SKM-1 treated with dmso at 0.1 percent for 144 hours (cell line): ENCODE measurements at regions not wholly inside any gene's neighbourhood (a gene's known extent, or its start where the extent isn't known, plus 50 kb on each side); places are given as distances from the start of the nearest gene placed in this dataset.
A peak's percentile ranks its signal among the peaks of the same experiment; 100 is the strongest.

Source experiments
- DNase-seq: peaks from one replicate; lab custom pipeline; 2025; ENCODE audit not compliant: unreplicated experiment; lab: John Stamatoyannopoulos, UW

- no peak for DNase-seq
These were observed 556.6 kb downstream of the TLE1 start for GRCh38 chr9:81132796-81133195.

- no peak for DNase-seq
These were observed 557.0 kb downstream of the TLE1 start for GRCh38 chr9:81132318-81132717.

DNA sequence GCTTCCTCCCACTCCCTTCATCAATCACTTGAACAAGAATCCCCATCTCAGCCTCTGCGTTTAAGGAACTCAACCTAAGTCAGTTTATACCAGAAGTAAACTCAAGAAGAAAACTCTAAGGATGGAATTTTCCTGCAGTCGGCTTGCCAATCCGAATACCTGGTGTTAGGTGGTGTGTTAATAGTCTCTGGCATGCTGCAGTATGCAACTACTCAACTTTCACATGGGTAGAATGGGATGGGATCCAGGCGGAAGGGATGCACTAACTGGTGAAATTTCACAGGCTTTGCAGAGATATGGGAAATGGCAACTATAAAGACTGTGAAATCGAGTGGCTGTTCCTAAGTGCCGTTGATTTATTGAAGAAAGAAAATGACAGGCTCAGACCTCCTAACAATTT lies 560.6 kb downstream of the TLE1 start:
- no peak for DNase-seq

GRCh38 chr9:81125446-81126092 lies 563.8 kb downstream of the TLE1 start:
- no peak for DNase-seq

DNA sequence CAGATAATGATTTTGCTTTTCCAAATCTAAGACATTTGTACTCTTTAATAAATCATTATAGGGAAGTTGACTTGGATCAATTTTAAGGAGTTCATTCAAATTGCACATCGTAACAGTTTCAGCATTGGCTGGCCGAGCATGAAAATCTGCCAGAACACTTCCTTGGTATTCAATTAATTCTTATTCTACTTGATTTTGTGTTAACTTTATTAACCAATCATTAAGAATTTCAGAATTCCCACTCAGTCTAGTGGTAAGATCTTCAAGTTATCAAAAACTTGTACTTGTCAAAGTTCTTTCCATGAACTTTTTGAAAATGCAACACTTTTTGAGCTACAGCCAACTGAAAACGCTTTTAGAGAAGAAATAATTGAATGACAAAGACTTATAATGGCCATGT lies 565.8 kb downstream of the TLE1 start:
- DNase-seq, result no peak

GRCh38 chr9:81122749-81123148 lies 566.6 kb downstream of the TLE1 start:
- no peak for DNase-seq

DNA sequence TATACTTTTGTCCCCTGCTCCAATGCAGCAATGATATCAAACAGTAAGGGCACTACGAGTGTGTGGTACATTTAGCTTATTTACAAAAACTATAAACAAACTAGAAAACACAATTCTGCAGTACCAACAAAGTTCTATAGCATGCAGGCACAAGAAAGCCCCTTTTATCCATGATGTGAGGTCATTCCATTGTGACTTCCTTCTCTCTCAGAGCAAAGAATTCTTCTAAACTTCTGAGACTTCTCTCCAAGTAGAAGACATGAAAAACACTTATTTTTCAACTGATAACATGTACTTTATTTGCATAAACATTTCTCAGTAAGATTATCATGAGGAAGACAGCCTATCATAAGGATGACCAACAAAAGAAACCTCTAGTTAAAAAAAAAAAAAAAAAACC lies 569.8 kb downstream of the TLE1 start:
- no peak for DNase-seq

DNA sequence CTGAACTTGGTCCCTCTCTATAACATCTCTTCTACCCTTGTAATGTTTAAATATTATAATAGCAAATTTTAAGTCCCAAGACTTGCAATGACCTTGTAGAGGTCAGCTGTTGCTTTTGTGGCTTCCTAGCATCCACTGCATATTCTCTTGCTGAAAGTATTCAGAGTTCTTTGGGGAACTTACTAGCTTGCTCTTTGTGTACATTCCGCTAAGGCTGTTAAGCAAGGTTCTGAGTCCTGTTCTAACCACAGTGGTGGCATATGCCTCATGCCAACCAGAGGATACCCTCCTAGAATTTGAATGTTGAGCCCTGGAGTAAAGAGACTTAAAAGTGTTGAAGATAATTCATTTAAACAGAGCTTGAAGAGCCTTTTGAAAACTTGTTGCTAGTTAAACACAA lies 570.9 kb downstream of the TLE1 start:
- DNase-seq, result peak; percentile 0

GRCh38 chr9:81116340-81117137 lies 572.8 kb downstream of the TLE1 start:
- DNase-seq, result no peak

- DNase-seq, result peak; percentile 87
These were observed 575.8 kb downstream of the TLE1 start for GRCh38 chr9:81113453-81114124.

- DNase-seq, result no peak
These were observed 576.5 kb downstream of the TLE1 start for GRCh38 chr9:81112627-81113452.

DNA sequence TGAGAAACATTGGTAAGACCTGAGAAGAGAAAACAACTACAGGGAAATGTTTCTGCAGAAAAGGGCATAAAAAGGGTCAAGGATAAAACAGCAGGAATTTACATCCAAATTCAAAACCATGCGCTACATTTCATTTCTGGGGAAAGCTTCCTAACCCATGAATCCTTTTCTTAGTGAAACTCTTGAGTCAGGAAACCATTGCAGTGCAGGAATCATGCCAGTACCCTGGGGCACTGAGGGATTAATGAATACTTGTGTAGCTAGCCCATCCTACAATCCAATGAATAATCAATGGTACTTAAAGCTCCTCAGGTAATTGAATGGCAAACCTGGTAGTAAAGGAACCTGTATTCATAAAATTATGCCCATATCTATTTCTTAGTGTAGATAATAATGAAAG lies 580.5 kb downstream of the TLE1 start:
- no peak for DNase-seq

DNA sequence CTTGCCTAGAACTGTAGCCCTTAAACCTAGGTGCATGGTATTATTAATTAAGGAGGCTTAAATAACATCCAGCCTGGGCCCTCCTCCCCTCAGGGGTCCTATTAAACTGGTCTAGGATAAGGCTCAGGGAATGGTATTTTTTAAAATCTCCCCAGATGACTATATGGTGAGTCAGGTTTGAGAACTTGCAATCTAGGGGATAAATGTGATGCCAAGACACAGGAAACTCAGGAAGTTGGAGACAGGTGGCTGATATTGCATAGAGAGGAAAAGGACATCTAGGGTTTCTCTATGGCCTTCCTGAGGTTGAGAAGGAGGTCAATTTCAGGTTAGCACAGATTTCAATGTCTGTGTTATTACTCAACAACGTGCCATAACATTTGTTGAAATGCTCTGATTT lies 581.0 kb downstream of the TLE1 start:
- no peak for DNase-seq

GRCh38 chr9:81103597-81104471 lies 585.5 kb downstream of the TLE1 start:
- no peak for DNase-seq

DNA sequence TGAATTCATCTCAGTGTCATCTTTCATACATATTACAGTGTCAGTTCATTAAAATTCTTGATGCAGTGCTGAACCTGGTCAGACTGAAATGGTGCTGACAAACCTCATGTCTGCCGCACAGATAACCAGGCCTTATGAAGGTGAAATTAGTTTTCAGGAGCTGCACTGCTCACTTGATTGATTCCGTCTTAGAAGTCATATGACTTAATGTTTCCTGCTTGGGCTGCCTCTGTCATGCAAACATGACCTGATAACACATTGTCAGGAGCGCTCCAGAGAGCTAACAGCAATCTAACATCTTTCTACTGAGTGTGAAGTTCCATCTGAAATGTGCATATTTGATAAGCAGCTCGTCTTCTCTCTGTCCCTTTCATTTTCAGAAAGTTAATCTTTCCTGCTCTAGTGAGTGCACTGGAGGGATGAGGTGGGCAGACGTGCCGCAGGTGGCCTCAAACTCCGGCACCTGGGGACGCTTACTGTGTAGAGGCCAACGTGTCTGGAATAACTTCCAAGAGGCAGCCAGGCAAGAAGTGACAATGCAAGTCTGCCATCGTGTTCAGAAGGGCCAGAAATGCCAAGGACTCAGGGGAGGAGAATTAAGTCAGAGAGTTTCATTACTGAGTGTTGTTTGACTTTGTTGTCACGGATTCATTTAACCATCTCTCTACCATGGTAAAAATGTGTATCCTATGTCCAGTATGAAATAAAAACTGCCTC lies 592.1 kb downstream of the TLE1 start:
- no peak for DNase-seq

DNA sequence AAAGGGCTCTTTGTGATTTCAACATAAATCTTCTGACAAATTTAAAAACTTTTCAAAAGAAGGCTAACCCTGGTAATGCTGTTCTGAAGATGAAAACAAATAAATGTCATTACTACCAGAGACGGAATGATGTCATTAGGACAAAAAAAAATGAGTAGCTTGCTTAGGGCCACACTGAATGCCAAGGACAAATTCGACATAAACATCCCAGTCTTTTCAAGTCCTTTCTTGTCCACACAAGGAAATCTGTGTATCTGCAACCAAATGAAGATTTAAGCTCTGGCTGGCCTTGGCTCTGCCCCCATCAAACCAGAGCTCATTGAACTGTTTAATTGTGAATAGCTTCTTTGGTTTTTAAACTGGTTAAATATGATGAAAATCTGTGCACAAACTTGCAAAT lies 592.7 kb downstream of the TLE1 start:
- no peak for DNase-seq

GRCh38 chr9:81092057-81092456 lies 597.3 kb downstream of the TLE1 start:
- DNase-seq, result no peak

DNA sequence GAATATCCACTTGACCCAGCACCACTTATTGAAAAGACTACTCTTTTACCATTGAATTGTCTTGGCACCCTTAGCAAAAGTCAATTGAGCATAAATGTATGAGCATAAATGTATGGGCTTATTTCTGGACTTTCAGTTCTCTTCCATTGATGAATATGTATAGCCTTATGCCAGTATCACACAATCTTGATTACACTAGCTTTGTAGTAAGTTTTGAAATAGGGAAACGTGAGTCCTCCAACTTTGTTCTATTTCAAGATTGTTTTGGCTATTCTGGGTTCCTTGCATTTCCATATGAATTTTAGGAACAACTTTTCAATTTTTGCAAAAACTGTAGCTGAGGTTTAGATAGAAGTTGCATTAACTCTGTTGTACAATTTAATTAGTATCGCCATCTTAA lies 601.0 kb downstream of the TLE1 start:
- DNase-seq, result no peak

- no peak for DNase-seq
These were observed 602.9 kb downstream of the TLE1 start for GRCh38 chr9:81086416-81086815.
